Activated CD4-positive, alpha-beta T cell treated with anti-CD3 and anti-CD28 coated beads for 24 hours (primary cell): ENCODE measurements at regions not wholly inside any gene's neighbourhood (a gene's known extent, or its start where the extent isn't known, plus 50 kb on each side); places are given as distances from the start of the nearest gene placed in this dataset.

ENCODE experiments used
- DNase-seq, 2 donors: peaks; one replicate each; pipeline ENCODE4 v3.0.0-alpha.2; 2020; ENCODE audit warnings: low read depth in 2 of 2

DNA sequence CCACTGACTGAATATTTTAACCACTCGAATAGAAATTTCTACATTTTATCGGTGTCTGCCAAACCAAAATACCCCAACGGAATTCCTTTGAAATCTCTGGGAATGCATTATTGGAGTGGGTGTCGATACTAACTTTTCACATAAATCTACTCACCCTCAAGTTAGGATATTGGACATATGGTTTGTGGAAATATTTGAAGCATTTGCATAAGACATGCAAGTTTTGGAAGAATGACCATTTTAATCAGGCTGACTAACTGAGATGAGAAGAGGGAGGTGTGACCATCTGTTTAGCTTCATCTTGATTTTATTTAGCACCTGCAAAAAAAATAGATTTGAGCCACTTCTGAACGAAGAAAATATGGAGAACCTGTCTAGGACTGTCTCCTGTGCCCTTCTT lies 61.2 kb downstream of the KLF6 start:
- DNase-seq = no peak

DNA sequence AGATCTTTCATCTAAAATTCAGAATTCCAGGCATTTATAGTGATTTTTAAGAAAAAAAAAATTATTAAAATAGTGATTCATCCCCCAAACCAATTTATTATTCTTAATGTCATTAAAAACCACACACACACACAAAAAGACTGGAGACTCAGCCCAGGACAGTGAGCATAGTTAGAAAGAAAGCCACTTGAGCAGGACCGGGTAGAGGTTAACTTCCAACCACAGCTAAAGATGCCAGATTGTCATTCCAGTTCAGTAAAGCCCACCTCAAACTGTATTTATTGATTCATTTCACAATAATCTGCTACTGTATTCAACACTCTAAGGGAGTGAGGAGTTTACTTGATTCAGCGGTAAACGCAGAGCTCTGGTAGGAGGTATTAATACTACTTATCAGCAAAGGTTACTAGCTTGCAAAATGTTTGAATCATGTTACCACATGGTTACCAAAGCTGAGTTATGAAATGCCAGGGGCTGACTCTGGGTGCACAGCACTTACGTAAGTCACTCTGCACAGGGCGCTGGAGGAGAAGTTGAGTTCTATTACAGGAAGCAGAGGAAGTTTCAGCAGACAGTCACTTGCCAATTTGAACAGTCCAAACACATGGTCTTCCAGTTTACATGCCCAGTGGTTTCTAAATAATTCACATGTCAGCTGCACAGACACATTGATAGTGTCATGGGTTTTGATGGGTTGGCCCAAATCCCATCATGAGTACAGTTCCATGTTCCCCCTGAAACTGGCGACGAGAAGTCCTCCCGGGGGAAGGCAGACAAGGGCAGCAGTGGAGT lies 64.6 kb downstream of the KLF6 start:
- no peak for DNase-seq

DNA sequence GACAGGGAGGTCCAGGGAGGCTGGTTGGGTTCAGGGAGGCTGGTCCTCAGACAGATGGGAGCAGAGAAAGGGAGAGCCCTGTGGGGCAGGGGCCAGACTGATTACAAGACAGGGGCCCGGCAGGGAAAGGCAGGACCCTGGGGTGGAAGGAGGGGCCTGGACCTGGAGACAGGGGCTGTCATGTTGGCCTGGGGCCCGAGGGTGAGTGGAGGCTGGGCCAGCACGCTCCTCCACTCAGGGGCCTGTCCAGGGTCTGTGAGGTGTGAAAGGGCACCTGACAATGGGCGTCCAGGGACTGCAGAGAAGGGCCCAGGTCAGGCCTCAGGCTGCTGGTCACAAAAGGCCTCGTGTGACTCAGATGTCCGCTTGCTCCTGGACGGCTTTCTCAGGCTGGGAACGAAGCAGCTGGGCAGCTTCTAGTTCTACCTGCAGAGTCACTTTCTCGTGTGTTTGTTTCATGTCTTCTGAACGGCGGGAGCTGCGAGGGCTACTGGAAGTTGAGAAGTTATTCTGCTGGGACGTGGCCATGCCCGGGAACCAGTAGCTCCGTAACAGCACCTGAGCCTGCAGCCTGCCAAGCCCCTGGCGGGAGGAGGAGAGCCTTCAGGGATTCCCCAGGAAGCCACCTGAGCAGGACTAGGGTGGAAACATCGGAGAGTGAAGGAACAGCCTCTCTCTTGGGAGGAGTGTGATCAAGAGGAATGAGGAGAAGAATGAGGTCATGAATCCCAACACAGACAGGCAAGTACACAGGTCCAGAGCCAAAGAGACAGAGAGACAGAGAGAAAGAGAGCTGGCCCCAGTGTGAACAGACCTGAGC lies 65.8 kb downstream of the KLF6 start:
- no peak for DNase-seq

DNA sequence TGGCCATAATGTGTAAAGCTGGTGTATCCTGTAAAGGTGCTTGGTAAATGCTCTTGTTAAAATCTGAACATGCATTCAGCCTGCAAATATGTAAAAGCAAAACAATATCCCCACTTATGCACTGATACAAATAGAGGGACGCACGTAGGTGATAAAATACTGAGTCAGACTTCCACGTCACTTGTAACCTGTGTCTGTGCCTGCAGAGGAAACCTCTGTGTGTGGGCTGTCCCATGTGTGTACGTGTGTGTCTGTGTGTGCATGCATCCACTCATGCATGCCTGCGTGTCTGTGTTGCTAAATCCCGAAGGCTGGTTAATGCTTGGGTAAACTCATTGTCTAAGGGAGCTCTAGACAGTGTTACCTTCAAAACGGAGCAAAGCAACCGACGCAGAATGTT lies 68.9 kb downstream of the KLF6 start:
- no peak for DNase-seq

DNA sequence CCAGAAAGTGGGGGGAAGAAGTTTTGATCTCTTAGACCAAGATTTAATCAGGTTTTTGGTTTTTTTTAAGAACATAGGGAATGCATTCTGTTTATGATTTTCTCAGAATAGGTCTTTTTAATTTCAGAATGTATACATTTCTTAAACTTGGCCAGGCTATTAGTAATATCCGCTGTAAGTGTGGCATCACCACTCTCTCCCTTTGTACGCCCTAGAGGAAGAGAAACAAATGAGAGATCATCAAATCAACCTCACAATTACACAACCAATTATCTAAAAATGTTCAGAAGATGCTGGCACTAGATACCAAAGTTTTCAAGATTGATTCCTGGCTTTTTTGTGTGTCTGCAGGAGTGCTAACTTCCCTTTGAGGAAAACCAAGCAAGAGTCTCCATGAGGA lies 70.0 kb downstream of the KLF6 start:
- no peak for DNase-seq

DNA sequence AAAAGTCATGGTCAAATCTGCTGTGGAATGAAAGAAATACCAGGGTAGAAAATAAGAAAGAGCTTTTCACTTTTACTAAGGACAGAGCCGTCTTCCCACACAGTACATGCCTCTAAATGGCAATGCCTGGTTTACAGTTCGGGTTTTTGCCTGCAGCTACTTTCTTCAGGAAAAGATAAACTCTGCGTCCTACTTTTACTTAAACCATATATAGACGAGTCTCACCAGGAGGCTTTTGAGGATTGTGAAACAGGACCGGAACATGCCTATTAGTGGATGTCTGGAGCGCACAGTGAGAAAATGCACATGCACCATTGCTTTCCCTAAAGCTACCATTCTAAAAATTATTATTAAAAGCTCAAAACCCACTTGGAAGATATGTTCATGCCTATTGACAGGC lies 70.5 kb downstream of the KLF6 start:
- DNase-seq = no peak

DNA sequence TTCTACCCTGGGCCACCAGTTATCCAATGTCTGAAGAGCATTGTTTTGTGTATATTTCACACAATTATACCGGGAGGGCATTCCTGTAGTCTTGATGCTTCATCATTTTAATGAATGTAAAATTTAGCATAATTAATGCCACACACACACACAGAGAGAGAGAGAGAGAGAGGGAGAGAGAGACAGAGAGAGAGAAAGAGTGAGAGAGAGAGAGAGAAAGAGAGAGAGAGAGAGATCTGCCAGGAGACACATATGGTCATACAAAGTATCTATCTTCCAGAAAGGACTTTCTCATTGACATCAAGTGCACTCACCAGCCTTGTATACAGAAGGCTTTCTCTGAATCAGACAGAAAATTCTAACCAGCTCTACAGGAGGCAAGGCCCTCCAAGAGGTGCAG lies 72.3 kb downstream of the KLF6 start:
- DNase-seq = no peak

DNA sequence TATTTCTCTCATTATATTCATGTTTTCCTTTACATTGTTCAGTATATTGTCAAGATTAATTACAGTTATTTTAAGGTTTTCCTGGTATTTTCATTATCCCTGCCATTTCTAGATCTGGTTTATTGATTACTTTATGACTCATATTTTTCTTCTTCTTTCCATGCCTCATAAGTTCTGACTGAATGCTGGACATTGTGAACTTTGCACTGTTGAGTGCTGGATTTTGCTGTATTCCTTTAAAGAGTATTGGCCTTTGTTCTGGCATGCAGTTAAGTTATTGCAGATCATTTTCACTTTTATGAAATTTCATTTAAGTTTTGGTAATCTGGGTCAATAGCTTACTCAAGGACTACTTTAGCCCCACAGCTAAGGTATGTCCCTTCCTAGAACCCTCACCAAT lies 73.1 kb downstream of the KLF6 start:
- no peak for DNase-seq

DNA sequence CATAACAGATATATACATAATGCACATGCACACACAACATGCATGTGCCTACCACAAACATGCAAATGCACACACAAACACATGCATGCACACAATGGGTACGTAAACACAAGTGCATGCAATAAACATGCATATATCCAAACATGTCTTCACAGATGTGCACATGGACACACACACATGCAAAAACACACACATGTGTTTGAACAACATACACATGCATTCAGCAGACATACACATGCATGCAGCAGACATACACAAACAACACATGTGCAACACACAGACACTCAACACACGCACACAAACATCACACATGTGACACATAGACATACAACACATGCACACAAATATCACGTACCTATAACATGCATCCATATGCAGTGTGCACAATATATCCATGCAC lies 74.2 kb downstream of the KLF6 start:
- DNase-seq = no peak

DNA sequence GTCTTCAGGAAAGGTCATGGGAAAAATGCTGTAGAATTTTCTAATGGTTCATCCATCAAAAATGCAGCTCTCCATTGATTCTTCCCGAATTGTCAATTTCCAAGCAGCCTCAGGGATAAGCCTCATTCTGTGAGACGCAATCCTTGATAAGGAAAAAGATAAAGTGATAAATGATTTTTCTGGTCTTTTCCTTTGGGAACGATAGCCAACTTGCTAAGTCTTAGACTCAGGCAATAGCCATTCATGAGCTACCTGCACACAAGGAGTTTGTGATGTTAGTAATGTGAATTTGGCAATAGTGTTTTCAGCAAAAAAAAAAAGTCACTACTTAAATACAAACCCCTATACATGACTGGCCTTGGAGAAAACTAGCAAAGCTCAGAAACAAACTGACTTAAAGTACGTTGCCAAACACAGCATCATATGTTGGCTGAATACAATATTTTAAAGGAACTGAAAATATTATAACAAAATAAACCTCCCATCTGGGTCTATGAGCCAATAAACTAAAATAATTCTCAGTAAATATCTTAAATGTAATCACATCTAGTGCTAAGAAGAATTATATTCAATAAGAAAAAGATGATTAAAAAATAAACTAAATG lies 75.5 kb downstream of the KLF6 start:
- DNase-seq = no peak

DNA sequence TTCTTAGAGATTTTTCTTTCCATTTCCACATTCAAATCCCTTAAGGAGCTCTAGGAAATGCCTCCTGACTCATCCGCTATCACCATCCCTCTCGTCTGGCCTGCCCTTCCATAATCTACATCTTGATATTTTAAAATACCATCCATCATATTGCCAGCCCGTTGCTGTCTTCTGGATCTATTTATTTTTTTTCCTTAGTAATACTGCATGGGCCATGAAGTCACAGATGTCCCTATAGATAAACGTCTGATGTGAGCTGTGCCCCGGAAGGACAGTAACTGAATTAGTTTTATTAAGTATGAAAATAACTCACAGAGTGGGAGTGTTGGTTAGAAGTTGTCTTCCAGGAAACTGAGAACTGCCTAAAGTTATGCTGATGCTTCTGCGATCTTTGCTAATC lies 76.2 kb downstream of the KLF6 start:
- DNase-seq = no peak

DNA sequence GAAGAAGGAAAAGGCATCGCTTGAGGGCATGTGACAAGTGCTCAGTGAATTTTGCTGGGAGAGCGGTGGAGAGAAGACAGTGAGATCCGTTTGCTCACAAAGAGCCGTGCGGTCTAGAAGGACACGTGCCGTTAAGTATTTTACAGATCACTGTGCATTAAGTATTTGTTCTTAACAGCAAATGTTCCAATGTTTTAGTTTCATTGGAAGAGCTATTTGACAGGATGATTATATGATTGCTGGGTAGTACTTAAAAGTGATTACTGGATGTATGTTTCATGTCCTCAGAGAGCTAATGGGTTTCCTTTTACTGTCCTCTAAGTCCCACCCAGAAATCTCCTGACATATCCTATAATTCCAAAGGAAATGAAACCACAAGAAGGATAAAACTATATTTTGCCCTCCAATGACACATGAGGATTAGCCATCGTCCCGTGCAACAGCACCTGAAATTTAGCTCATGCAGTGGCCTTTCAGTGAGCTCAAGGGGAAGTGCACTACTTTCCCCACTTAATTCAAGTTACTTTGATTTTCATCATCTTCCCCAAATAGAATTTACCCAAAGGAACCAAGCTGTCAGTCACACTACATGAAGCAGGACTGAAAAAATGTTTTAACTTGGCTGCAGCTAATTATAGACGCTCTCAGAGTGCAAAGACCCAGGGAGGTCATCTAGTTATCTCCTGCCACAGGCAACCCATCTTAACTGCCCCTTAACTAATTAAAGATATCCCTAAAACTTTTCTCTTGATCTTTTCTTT lies 80.3 kb downstream of the KLF6 start:
- no peak for DNase-seq

DNA sequence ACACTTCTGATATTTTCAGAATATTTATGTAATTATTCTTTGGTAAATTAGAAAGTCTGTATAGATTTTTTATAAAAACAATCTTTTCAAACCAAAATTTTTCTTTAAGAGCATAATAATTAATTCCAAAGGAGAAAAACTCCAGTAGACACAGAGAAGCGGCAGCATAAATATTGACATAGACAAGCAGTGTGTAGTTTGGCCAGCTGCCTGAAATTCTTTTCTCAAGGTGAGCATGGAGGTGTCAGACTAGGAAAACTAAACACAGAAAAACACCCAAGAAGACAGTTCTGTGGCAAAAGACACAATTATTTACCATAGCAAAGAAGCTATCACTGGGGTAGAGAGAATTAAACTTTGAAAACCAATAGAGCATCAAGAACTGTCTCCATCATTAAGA lies 82.4 kb downstream of the KLF6 start:
- DNase-seq = no peak

DNA sequence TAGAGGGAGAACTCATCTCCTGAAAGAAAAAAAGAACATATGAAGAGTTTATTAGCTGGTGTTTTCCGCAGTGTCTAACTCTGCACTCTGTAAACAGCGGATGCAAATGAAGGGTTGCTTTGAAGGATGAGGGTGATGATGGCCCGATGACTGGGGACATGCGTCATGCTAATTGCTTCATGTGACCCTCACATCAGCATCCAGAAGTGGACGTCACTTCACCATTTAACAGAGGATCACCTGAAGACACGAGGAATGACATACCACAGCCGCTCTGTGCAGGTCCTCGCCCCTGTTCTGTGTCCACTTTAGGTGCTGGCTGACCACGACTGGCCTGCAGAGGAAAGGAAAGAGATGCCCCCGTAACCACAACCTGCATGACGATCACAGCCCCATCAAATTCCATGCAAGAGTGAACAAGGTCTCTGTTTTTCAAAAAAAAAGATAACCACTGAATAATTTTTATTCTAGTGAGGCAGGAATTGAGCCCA lies 82.9 kb downstream of the KLF6 start:
- DNase-seq = no peak

DNA sequence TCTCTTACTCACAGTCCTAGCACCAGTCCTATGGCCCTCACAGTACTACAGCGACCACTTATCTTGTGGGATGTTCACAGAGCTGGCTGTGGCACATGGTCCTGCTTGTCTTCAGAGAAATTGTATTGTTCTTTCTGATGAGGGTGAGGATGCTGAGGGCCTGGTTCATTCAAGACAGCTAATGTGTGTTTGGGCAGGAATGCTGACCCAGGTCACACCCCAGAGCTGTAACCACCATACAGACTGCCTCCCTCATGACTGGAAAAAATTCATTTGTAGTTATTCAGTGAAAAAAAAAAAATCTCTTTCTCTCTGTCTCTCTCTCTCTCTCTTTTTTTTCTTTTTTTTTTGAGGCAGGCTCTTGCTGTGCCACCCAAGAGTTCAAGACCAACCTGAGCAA lies 83.5 kb downstream of the KLF6 start:
- DNase-seq = no peak

DNA sequence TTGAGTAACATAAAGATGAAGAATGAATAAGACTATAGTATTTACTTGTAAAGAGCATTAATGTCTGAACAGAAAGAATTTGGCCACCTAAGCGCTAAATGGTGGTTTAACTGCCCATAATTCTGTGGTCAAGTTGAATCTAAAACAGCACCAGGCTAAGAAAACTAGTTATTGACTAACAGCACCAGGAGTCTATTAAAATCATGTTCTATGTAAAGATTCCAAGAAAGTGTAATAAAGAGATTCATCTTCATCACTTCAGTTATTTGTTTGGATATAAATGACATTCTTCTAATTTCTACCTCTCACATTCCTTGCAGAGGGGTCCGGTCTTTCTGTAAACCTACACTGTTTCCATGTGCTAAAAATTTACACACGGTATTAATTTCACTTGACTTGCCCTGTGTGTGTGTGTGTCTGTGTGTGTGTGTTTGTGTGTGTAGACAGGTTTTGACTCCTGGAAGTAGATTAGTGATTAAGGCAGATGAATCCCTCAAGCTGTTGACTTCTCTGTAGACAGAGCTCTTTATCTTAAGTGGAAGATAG lies 84.4 kb downstream of the KLF6 start:
- DNase-seq = no peak

DNA sequence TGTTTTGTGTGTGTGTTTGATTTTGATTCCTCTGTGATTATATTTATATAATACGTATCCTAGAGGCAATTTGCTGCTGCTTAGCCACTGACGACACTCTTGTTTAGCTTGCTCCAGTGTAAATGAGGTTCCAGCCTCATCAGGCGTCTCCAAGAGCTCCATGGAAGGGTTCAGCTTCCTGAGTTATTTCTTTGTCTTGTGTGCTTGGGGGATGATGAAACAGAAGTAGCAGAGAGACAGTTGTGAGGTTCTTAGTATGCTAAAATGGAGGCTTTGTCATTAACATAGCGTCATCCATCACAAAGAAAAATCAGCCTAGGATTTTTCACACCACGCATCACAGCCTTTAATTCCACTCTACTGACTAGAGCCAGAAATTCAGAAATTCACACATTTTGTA lies 85.1 kb downstream of the KLF6 start:
- DNase-seq = no peak

DNA sequence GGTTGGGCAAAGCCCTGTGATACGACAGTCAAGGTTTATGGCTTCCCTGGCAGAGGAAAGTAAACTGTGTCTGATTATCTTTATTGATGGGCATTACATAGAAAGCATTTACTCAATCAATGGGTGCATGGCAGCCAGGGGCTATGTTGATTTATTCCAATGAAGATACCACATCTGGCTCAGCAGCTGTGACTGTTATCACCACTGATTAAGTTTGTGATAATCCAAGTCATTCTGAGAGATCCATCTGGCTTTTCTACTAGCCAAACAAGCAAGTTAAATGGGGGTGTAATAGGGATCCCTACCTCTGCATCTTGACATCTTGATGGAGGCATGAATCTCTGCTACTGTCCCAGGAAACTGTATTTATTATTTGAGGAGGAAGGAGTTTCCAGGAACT lies 86.7 kb downstream of the KLF6 start:
- no peak for DNase-seq

DNA sequence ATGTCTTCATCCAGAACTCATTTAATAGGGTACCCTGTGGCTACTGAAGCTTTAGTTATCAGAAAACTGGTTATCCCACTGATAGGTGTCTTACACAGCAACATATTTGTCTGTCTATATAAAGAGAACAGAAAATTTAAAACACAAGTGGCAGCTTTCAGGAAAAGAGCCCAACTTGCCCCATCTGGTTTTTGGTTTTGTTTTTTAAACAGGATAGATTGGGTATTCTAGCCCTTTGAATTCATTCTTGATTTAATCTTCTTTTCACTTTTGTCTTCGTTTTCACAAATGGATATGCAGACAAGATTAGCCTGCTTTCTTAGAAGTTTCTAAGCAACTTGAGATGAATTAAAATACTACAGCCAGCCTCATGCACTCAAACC lies 91.3 kb downstream of the KLF6 start:
- no peak for DNase-seq

DNA sequence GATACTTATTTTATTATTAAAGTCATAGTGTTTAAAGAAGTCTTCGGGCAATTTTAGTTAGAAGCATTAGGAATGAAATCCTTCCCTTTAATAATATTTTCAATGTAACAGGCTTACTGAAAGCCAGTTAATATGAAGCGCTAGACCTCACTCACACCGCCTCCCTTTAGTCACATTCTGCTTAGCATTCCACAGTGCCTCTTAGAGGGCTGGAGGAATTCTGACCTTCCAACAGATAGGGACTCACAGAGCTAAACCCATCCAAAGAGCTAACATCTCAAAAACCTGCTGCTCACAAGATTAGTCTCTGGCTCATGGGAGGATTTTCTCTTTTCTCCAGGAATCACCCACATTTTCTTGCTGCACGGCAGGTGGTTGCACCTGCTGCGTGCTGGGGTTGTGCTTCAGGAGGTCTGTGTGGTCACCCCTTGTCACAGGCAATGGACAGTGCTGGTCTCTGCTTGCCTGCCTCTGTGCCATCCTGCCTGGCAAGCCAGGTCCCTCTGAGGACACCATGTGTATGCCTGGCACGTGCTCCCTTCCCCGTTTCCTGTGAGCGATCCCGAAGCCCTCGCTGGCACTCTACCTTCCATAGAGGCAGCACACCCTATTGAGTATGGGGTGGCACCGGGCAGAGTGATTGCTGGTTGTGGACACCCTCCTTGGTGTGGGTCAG lies 91.8 kb downstream of the KLF6 start:
- DNase-seq = no peak

DNA sequence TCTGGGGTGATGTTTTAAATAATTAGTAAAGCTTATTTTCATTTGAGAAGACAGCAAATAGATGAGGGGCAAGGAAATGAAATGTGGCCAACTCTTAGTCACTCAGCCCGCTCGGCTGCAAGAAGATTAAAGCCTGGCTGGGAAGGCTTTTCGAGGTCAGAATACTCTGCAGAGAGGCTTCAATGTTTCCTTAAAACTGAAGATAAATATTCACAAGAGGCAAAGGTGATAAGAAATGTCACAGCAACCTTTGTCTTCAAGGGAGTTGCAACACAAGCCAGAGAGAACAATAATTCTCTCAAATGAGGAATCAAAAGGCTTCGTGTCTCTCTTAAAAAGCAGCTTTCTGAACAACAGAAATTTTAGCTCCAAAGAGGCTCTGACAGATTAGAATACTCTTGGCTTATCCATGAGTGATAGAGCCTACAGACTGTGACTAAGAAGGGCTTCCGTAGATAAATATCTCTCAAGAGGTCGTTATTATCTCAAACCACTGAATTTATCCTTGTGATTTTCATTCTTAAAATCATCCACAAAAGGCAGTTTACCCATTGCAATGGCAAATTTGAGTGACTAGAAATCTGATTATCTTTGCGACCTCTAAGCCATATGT lies 92.5 kb downstream of the KLF6 start:
- DNase-seq = no peak
